Tibial nerve (tissue), 4 donors: ENCODE measurements at regions not wholly inside any gene's neighbourhood (a gene's known extent, or its start where the extent isn't known, plus 50 kb on each side); places are given as distances from the start of the nearest gene placed in this dataset. TPM values are rescaled to one million over a fixed set of nuclear protein-coding genes. Genes with fewer than 3 reads are reported as not detected.

ENCODE experiments used
- DNase-seq, 2 donors: peaks; one replicate each; pipeline ENCODE4 v3.0.0-alpha.2; 2019; ENCODE audit warnings: low spot score in 2 of 2
- H3K27ac ChIP-seq, 4 donors: fragments of 200-600 bp; sonication (generic) in 3 of 4; one replicate each; pipeline ENCODE4 v1.5.1; 2017 to 2019; ENCODE audit warnings: mild to moderate bottlenecking in 1 of 4
- H3K27me3 ChIP-seq, 2 donors: fragments of 200-600 bp; sonication (generic) in 1 of 2; one replicate each; pipeline versions ENCODE4 v1.5.1 to v1.6.0; 2017 to 2019
- H3K36me3 ChIP-seq, 3 donors: fragments of 200-600 bp; sonication (generic); one replicate each; pipeline ENCODE4 v1.5.1; 2018 to 2019
- H3K4me1 ChIP-seq, 4 donors: fragments of 200-600 bp; sonication (generic) in 3 of 4; one replicate each; pipeline ENCODE4 v1.5.1; 2017 to 2019
- H3K4me3 ChIP-seq, 4 donors: fragments of 200-600 bp; sonication (generic) in 3 of 4; one replicate each; pipeline ENCODE4 v1.5.1; 2017 to 2019; ENCODE audit warnings: mild to moderate bottlenecking in 1 of 4, moderate library complexity in 1 of 4
- H3K9me3 ChIP-seq, 4 donors: fragments of 200-600 bp; sonication (generic) in 3 of 4; one replicate each; pipeline ENCODE4 v1.5.1; 2017 to 2019
- CTCF ChIP-seq, 5 experiments: fragments of 200-600 bp in 3 of 5; fragments of 450-650 bp in 2 of 5; sonication (generic) in 3 of 5; IDR thresholded peaks; one replicate each; pipeline ENCODE4 v1.5.1; 2016 to 2019; ENCODE audit warnings: antibody characterized with exemption in 5 of 5, mild to moderate bottlenecking in 3 of 5, moderate library complexity in 2 of 5
- EP300 ChIP-seq, 2 donors: sonication (generic); formaldehyde crosslinking; IDR thresholded peaks; one replicate each; pipeline ENCODE4 v1.6.1; 2017; ENCODE audit warnings: antibody characterized with exemption in 2 of 2, mild to moderate bottlenecking in 1 of 2
- POLR2A ChIP-seq, 2 donors: fragments of 450-650 bp; IDR thresholded peaks; one replicate each; pipeline ENCODE4 v1.6.1; 2017; ENCODE audit warnings: antibody characterized with exemption in 2 of 2, mild to moderate bottlenecking in 2 of 2, moderate library complexity in 2 of 2
- WGBS, 2 donors: methylation state at CpG; one replicate each; pipeline ENCODE4 v1.1.5; 2018; 5-methylcytosine and 5-hydroxymethylcytosine counted together
- small RNA-seq: library from RNA; depleted of rRNA; stranded (forward); fragments of <200 nt; gene quantifications from one replicate; pipeline ENCODE3, GENCODE V24; 2016

- no peaks in the 10 kb centered on the region for H3K36me3 ChIP-seq
- H3K4me3 ChIP-seq: no peak overlapping the region
- TF ChIP-seq CTCF (IDR thresholded peaks at IDR 0.05) (no peak), EP300 (IDR thresholded peaks at IDR 0.05) (no peak), POLR2A (IDR thresholded peaks at IDR 0.05) (no peak)
- no peaks in the 10 kb centered on the region for H3K27me3 ChIP-seq
- no peak for DNase-seq
- no peaks in the 10 kb centered on the region for H3K4me1 ChIP-seq
- 32 to 36% methylated on average over 1 of the region's 1 CpG for WGBS, 2 donors
- H3K27ac ChIP-seq: no peak overlapping the region
- H3K9me3 ChIP-seq: peaks cover 0 to 14% (median 0%) of the 10 kb centered on the region in 4 donors
Measured at GRCh38 chr2:161557538-161557937, 66.7 kb upstream of the SLC4A10 start.

GRCh38 chr2:161564906-161565305, 59.3 kb upstream of the SLC4A10 start:
- DNase-seq: no peak
- TF ChIP-seq EP300 (IDR thresholded peaks at IDR 0.05) (no peak), POLR2A (IDR thresholded peaks at IDR 0.05) (no peak), CTCF (IDR thresholded peaks at IDR 0.05) (no peak)
- H3K4me1 ChIP-seq: no peaks in the 10 kb centered on the region
- H3K9me3 ChIP-seq: peaks cover 0 to 45% (median 0%) of the 10 kb centered on the region in 4 donors
- no peaks in the 10 kb centered on the region for H3K27me3 ChIP-seq
- no peak overlapping the region for H3K4me3 ChIP-seq
- no peak overlapping the region for H3K27ac ChIP-seq
- 93 to 95% methylated on average over 1 of the region's 1 CpG for WGBS, 2 donors
- no peaks in the 10 kb centered on the region for H3K36me3 ChIP-seq

- no peaks in the 10 kb centered on the region for H3K36me3 ChIP-seq
- peaks cover 0 to 14% (median 0%) of the 10 kb centered on the region in 4 donors for H3K9me3 ChIP-seq
- no peaks in the 10 kb centered on the region for H3K4me1 ChIP-seq
- H3K4me3 ChIP-seq: no peak overlapping the region
- H3K27ac ChIP-seq: no peak overlapping the region
- TF ChIP-seq EP300 (IDR thresholded peaks at IDR 0.05): no peak
- no peak for TF ChIP-seq CTCF (IDR thresholded peaks at IDR 0.05)
- TF ChIP-seq POLR2A (IDR thresholded peaks at IDR 0.05): no peak
- DNase-seq: no peak
- no peaks in the 10 kb centered on the region for H3K27me3 ChIP-seq
Measured at GRCh38 chr2:161569401-161569800, 54.8 kb upstream of the SLC4A10 start.

GRCh38 chr2:161570424-161571050, 53.7 kb upstream of the SLC4A10 start:
- H3K27me3 ChIP-seq: no peaks in the 10 kb centered on the region
- no peaks in the 10 kb centered on the region for H3K4me1 ChIP-seq
- TF ChIP-seq EP300 (IDR thresholded peaks at IDR 0.05) (no peak), POLR2A (IDR thresholded peaks at IDR 0.05) (no peak), CTCF (IDR thresholded peaks at IDR 0.05) (no peak)
- no peaks in the 10 kb centered on the region for H3K36me3 ChIP-seq
- WGBS, 2 donors: 75 to 84% methylated on average over 5 to 6 of the region's 6 CpGs
- H3K4me3 ChIP-seq: no peak overlapping the region
- no peak overlapping the region for H3K27ac ChIP-seq
- no peak for DNase-seq
- H3K9me3 ChIP-seq: peaks cover 0 to 2% (median 0%) of the 10 kb centered on the region in 4 donors

GRCh38 chr2:161571051-161571429, 53.2 kb upstream of the SLC4A10 start:
- WGBS, 2 donors: 67 to 100% methylated on average over 1 of the region's 1 CpG
- H3K36me3 ChIP-seq: no peaks in the 10 kb centered on the region
- no peak for TF ChIP-seq CTCF (IDR thresholded peaks at IDR 0.05)
- no peak for TF ChIP-seq EP300 (IDR thresholded peaks at IDR 0.05)
- no peak for TF ChIP-seq POLR2A (IDR thresholded peaks at IDR 0.05)
- H3K9me3 ChIP-seq: no peaks in the 10 kb centered on the region
- no peak for DNase-seq
- no peaks in the 10 kb centered on the region for H3K27me3 ChIP-seq
- H3K27ac ChIP-seq: no peak overlapping the region
- H3K4me3 ChIP-seq: no peak overlapping the region
- no peaks in the 10 kb centered on the region for H3K4me1 ChIP-seq

Small RNAs in the stretch of these regions (small RNA-seq; reads per million reads assigned to genes)
- gene RF01210: not detected
